ENCODE measurements at regions not wholly inside any gene's neighbourhood (a gene's known extent, or its start where the extent isn't known, plus 50 kb on each side); places are given as distances from the start of the nearest gene placed in this dataset.

GRCh38 chr7:116395141-116395791 is 104.3 kb upstream of the CAV2 start:
- DNase-seq: no peak
- peaks cover 0 to 7% of the 10 kb centered on the region in 2 donors for H3K9me3 ChIP-seq (ENCODE audit: control insufficient read depth in 2 of 2, insufficient read depth in 1 of 2, low read depth in 1 of 2, low read length in 1 of 2)
- no peak for FAIRE-seq
- WGBS, 3 donors: 63 to 70% (median 65%) methylated on average over 3 of the region's 3 CpGs
- no peaks in the 10 kb centered on the region for H3K4me1 ChIP-seq (ENCODE audit: control insufficient read depth in 3 of 3, insufficient read depth in 2 of 3, low read depth in 1 of 3, low read length in 2 of 3)
- no peaks in the 10 kb centered on the region for H3K36me3 ChIP-seq (ENCODE audit: control insufficient read depth in 3 of 3, insufficient read depth in 2 of 3, low read depth in 1 of 3, low read length in 3 of 3)
- no peak overlapping the region for H3K4me3 ChIP-seq (ENCODE audit: low read depth in 1 of 3, low read length in 3 of 3)
- no peaks in the 10 kb centered on the region for H3K27me3 ChIP-seq (ENCODE audit: control insufficient read depth in 3 of 3, insufficient read depth in 3 of 3, low read length in 3 of 3)
- H3K27ac ChIP-seq (ENCODE audit: low read depth in 1 of 3, low read length in 2 of 3): no peak overlapping the region

DNA sequence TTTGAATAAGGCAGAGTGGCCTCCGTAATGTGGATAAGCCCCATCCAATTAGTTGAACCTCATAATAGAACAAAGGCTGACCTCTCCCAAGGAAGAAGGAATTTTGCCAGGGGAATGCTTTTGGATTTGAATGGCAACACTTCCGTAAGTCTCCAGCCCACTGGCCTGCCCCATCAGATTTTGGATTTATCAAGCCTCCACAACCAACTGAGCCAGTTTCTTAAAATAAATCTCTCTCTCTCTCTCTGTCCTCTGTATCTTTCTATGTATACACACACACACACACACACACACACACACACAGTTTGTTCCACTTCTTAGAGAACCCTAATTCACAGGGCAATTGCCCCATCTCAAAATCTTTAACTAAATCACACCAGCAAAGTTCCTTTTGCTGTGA is 100.9 kb upstream of the CAV2 start:
- peaks cover 0 to 7% of the 10 kb centered on the region in 2 donors for H3K9me3 ChIP-seq (ENCODE audit: control insufficient read depth in 2 of 2, insufficient read depth in 1 of 2, low read depth in 1 of 2, low read length in 1 of 2)
- no peaks in the 10 kb centered on the region for H3K36me3 ChIP-seq (ENCODE audit: control insufficient read depth in 3 of 3, insufficient read depth in 2 of 3, low read depth in 1 of 3, low read length in 3 of 3)
- no peaks in the 10 kb centered on the region for H3K4me1 ChIP-seq (ENCODE audit: control insufficient read depth in 3 of 3, insufficient read depth in 2 of 3, low read depth in 1 of 3, low read length in 2 of 3)
- H3K27ac ChIP-seq (ENCODE audit: low read depth in 1 of 3, low read length in 2 of 3): no peak overlapping the region
- H3K27me3 ChIP-seq (ENCODE audit: control insufficient read depth in 3 of 3, insufficient read depth in 3 of 3, low read length in 3 of 3): no peaks in the 10 kb centered on the region
- WGBS, 3 donors: 73 to 86% (median 74%) methylated on average over 2 of the region's 2 CpGs
- DNase-seq (no peak), FAIRE-seq (no peak)
- no peak overlapping the region for H3K4me3 ChIP-seq (ENCODE audit: low read depth in 1 of 3, low read length in 3 of 3)

- H3K36me3 ChIP-seq (ENCODE audit: control insufficient read depth in 3 of 3, insufficient read depth in 2 of 3, low read depth in 1 of 3, low read length in 3 of 3): no peaks in the 10 kb centered on the region
- no peak for FAIRE-seq
Measured at GRCh38 chr7:116399819-116400218, 99.7 kb upstream of the CAV2 start.

DNA sequence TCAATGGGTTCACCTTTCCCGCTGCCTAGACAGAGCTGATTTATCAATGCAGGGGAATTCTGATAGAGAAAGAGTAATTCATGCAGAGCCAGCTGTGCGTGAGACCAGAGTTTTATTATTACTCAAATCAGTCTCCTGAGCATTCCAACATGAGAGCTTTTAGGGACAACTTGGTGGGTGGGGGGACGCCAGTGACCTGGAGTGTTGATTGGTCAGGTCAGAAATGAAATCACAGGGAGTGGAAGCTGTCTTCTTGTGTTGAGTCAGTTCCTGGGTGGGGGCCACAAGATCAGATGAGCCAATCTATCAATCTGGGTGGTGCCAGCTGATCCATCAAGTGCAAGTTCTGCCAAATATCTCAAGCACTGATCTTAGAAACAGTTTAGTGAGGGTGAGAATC is 99.0 kb upstream of the CAV2 start:
- no peaks in the 10 kb centered on the region for H3K27me3 ChIP-seq (ENCODE audit: control insufficient read depth in 3 of 3, insufficient read depth in 3 of 3, low read length in 3 of 3)
- no peak for FAIRE-seq
- no peak for DNase-seq
- H3K4me3 ChIP-seq (ENCODE audit: low read depth in 1 of 3, low read length in 3 of 3): no peak overlapping the region
- no peaks in the 10 kb centered on the region for H3K4me1 ChIP-seq (ENCODE audit: control insufficient read depth in 3 of 3, insufficient read depth in 2 of 3, low read depth in 1 of 3, low read length in 2 of 3)
- H3K9me3 ChIP-seq (ENCODE audit: control insufficient read depth in 2 of 2, insufficient read depth in 1 of 2, low read depth in 1 of 2, low read length in 1 of 2): peaks cover 0 to 7% of the 10 kb centered on the region in 2 donors
- no peak overlapping the region for H3K27ac ChIP-seq (ENCODE audit: low read depth in 1 of 3, low read length in 2 of 3)
- no peaks in the 10 kb centered on the region for H3K36me3 ChIP-seq (ENCODE audit: control insufficient read depth in 3 of 3, insufficient read depth in 2 of 3, low read depth in 1 of 3, low read length in 3 of 3)
- 85 to 94% (median 89%) methylated on average over 3 of the region's 3 CpGs for WGBS, 3 donors

More at GRCh38 chr7:116399819-116400218, 99.7 kb upstream of the CAV2 start:
- H3K27me3 ChIP-seq (ENCODE audit: control insufficient read depth in 3 of 3, insufficient read depth in 3 of 3, low read length in 3 of 3): no peaks in the 10 kb centered on the region
- peaks cover 0 to 7% of the 10 kb centered on the region in 2 donors for H3K9me3 ChIP-seq (ENCODE audit: control insufficient read depth in 2 of 2, insufficient read depth in 1 of 2, low read depth in 1 of 2, low read length in 1 of 2)
- H3K4me3 ChIP-seq (ENCODE audit: low read depth in 1 of 3, low read length in 3 of 3): no peak overlapping the region
- no peaks in the 10 kb centered on the region for H3K4me1 ChIP-seq (ENCODE audit: control insufficient read depth in 3 of 3, insufficient read depth in 2 of 3, low read depth in 1 of 3, low read length in 2 of 3)
- H3K27ac ChIP-seq (ENCODE audit: low read depth in 1 of 3, low read length in 2 of 3): no peak overlapping the region
- DNase-seq: no peak

GRCh38 chr7:116401711-116402110 is 97.8 kb upstream of the CAV2 start:
- Histone ChIP-seq H3K27ac (ENCODE audit: low read depth in 1 of 3, low read length in 2 of 3) (no peak overlapping the region), H3K27me3 (ENCODE audit: control insufficient read depth in 3 of 3, insufficient read depth in 3 of 3, low read length in 3 of 3) (no peaks in the 10 kb centered on the region), H3K4me1 (ENCODE audit: control insufficient read depth in 3 of 3, insufficient read depth in 2 of 3, low read depth in 1 of 3, low read length in 2 of 3) (no peaks in the 10 kb centered on the region), H3K36me3 (ENCODE audit: control insufficient read depth in 3 of 3, insufficient read depth in 2 of 3, low read depth in 1 of 3, low read length in 3 of 3) (no peaks in the 10 kb centered on the region), H3K9me3 (ENCODE audit: control insufficient read depth in 2 of 2, insufficient read depth in 1 of 2, low read depth in 1 of 2, low read length in 1 of 2) (peaks cover 0 to 7% of the 10 kb centered on the region in 2 donors), H3K4me3 (ENCODE audit: low read depth in 1 of 3, low read length in 3 of 3) (no peak overlapping the region)
- FAIRE-seq: no peak
- no peak for DNase-seq

DNA sequence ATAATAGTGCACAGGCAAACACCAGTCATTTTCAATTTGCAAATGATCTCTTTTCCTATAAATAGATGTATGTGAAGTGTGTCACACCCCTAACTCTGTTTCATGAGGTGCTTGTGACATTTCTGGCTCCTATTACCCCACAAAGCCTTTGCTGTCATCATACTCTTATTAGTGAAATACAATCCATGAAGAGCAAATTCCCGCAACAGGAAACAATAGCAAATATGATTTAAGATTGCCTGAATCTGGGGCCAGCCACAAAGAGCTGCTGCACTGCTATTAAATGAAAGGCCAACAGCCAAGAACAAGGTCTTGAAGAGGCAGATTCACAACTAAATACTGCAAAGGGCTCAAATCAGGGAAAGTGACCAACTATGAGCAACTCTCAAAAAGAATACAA is 96.3 kb upstream of the CAV2 start:
- H3K36me3 ChIP-seq (ENCODE audit: control insufficient read depth in 3 of 3, insufficient read depth in 2 of 3, low read depth in 1 of 3, low read length in 3 of 3): no peaks in the 10 kb centered on the region
- no peak overlapping the region for H3K4me3 ChIP-seq (ENCODE audit: low read depth in 1 of 3, low read length in 3 of 3)
- H3K4me1 ChIP-seq (ENCODE audit: control insufficient read depth in 3 of 3, insufficient read depth in 2 of 3, low read depth in 1 of 3, low read length in 2 of 3): no peaks in the 10 kb centered on the region
- DNase-seq (no peak), FAIRE-seq (no peak)
- 59 to 86% (median 77%) methylated on average over 1 of the region's 1 CpG for whole genome bisulfite sequencing, 3 donors
- H3K27ac ChIP-seq (ENCODE audit: low read depth in 1 of 3, low read length in 2 of 3): no peak overlapping the region
- H3K27me3 ChIP-seq (ENCODE audit: control insufficient read depth in 3 of 3, insufficient read depth in 3 of 3, low read length in 3 of 3): no peaks in the 10 kb centered on the region
- H3K9me3 ChIP-seq (ENCODE audit: control insufficient read depth in 2 of 2, insufficient read depth in 1 of 2, low read depth in 1 of 2, low read length in 1 of 2): peaks cover 0 to under 1% of the 10 kb centered on the region in 2 donors

- no peaks in the 10 kb centered on the region for H3K4me1 ChIP-seq (ENCODE audit: control insufficient read depth in 3 of 3, insufficient read depth in 2 of 3, low read depth in 1 of 3, low read length in 2 of 3)
- DNase-seq (no peak), FAIRE-seq (no peak)
- no peaks in the 10 kb centered on the region for H3K27me3 ChIP-seq (ENCODE audit: control insufficient read depth in 3 of 3, insufficient read depth in 3 of 3, low read length in 3 of 3)
- no peaks in the 10 kb centered on the region for H3K36me3 ChIP-seq (ENCODE audit: control insufficient read depth in 3 of 3, insufficient read depth in 2 of 3, low read depth in 1 of 3, low read length in 3 of 3)
- no peaks in the 10 kb centered on the region for H3K9me3 ChIP-seq (ENCODE audit: control insufficient read depth in 2 of 2, insufficient read depth in 1 of 2, low read depth in 1 of 2, low read length in 1 of 2)
- H3K27ac ChIP-seq (ENCODE audit: low read depth in 1 of 3, low read length in 2 of 3): no peak overlapping the region
- no peak overlapping the region for H3K4me3 ChIP-seq (ENCODE audit: low read depth in 1 of 3, low read length in 3 of 3)
- 56 to 68% (median 61%) methylated on average over 3 of the region's 3 CpGs for WGBS, 3 donors
Measured at GRCh38 chr7:116404389-116404788, 95.1 kb upstream of the CAV2 start.

GRCh38 chr7:116405810-116406209 is 93.7 kb upstream of the CAV2 start:
- WGBS, 3 donors: 82 to 89% (median 85%) methylated on average over 2 of the region's 2 CpGs
- no peak for DNase-seq
- no peak overlapping the region for H3K4me3 ChIP-seq (ENCODE audit: low read depth in 1 of 3, low read length in 3 of 3)
- H3K27ac ChIP-seq (ENCODE audit: low read depth in 1 of 3, low read length in 2 of 3): no peak overlapping the region
- no peaks in the 10 kb centered on the region for H3K27me3 ChIP-seq (ENCODE audit: control insufficient read depth in 3 of 3, insufficient read depth in 3 of 3, low read length in 3 of 3)
- H3K9me3 ChIP-seq (ENCODE audit: control insufficient read depth in 2 of 2, insufficient read depth in 1 of 2, low read depth in 1 of 2, low read length in 1 of 2): no peaks in the 10 kb centered on the region
- no peaks in the 10 kb centered on the region for H3K4me1 ChIP-seq (ENCODE audit: control insufficient read depth in 3 of 3, insufficient read depth in 2 of 3, low read depth in 1 of 3, low read length in 2 of 3)
- peak; percentile 94 for FAIRE-seq
- no peaks in the 10 kb centered on the region for H3K36me3 ChIP-seq (ENCODE audit: control insufficient read depth in 3 of 3, insufficient read depth in 2 of 3, low read depth in 1 of 3, low read length in 3 of 3)

- no peaks in the 10 kb centered on the region for H3K4me1 ChIP-seq (ENCODE audit: control insufficient read depth in 3 of 3, insufficient read depth in 2 of 3, low read depth in 1 of 3, low read length in 2 of 3)
- no peaks in the 10 kb centered on the region for H3K9me3 ChIP-seq (ENCODE audit: control insufficient read depth in 2 of 2, insufficient read depth in 1 of 2, low read depth in 1 of 2, low read length in 1 of 2)
- H3K36me3 ChIP-seq (ENCODE audit: control insufficient read depth in 3 of 3, insufficient read depth in 2 of 3, low read depth in 1 of 3, low read length in 3 of 3): no peaks in the 10 kb centered on the region
- WGBS, 3 donors: 93 to 98% (median 94%) methylated on average over 3 of the region's 3 CpGs
- no peak for FAIRE-seq
- H3K27ac ChIP-seq (ENCODE audit: low read depth in 1 of 3, low read length in 2 of 3): no peak overlapping the region
- H3K27me3 ChIP-seq (ENCODE audit: control insufficient read depth in 3 of 3, insufficient read depth in 3 of 3, low read length in 3 of 3): no peaks in the 10 kb centered on the region
- H3K4me3 ChIP-seq (ENCODE audit: low read depth in 1 of 3, low read length in 3 of 3): no peak overlapping the region
- DNase-seq: no peak
Measured at GRCh38 chr7:116407165-116407564, 92.4 kb upstream of the CAV2 start.

Data from small intestine (tissue), 7 donors.